HEK293 (cell line): ENCODE measurements at regions not wholly inside any gene's neighbourhood (a gene's known extent, or its start where the extent isn't known, plus 50 kb on each side); places are given as distances from the start of the nearest gene placed in this dataset.

Experiments used
- CTCF ChIA-PET: fragments of 350-600 bp; formaldehyde crosslinking; extraction: SDS; loops from one replicate; lab custom pipeline; 2021; ENCODE audit warnings: antibody characterized with exemption; lab: Yijun Ruan, JAX
- POLR2A ChIA-PET: fragments of 300-600 bp; formaldehyde crosslinking; extraction: SDS; loops from one replicate; lab custom pipeline; 2020; ENCODE audit warnings: antibody characterized with exemption, inconsistent platforms; lab: Yijun Ruan, JAX
- H3K27ac ChIP-seq: fragments of 200-500 bp; sonication (Bioruptor generic); 2 replicates; pipeline ENCODE4 v1.5.1; 2014; ENCODE audit warnings: low read depth, low read length, control low read depth, inconsistent platforms; ENCODE audit errors: extremely low read depth
- H3K36me3 ChIP-seq, 2 experiments: fragments of 200-500 bp in 1 of 2; sonication (Bioruptor generic) in 1 of 2; 1 replicate in 1 of 2; 2 replicates in 1 of 2; pipeline ENCODE4 v1.5.1; 2014 to 2017; ENCODE audit warnings: inconsistent platforms in 2 of 2, low read length in 2 of 2; ENCODE audit not compliant: control insufficient read depth in 2 of 2, insufficient read depth in 1 of 2
- H3K4me1 ChIP-seq: fragments of 200-500 bp; sonication (Bioruptor generic); 2 replicates; pipeline ENCODE4 v1.5.1; 2014; ENCODE audit warnings: mild to moderate bottlenecking, low read length, inconsistent platforms; ENCODE audit not compliant: control insufficient read depth, insufficient read depth
- H3K4me3 ChIP-seq: 2 replicates; pipeline ENCODE4 v1.5.1; 2011; ENCODE audit warnings: low read depth, mild to moderate bottlenecking, control low read depth, low read length, moderate library complexity
- H3K9me3 ChIP-seq: fragments of 200-500 bp; sonication (Bioruptor generic); 2 replicates; pipeline ENCODE4 v1.5.1; 2014; ENCODE audit warnings: low read depth, low read length, inconsistent platforms; ENCODE audit not compliant: control insufficient read depth, insufficient read depth
- BCL6B ChIP-seq: fragments of 450-650 bp; formaldehyde crosslinking; IDR thresholded peaks from 2 replicates; pipeline ENCODE4 v1.5.1; 2017; ENCODE audit warnings: missing biosample characterization, missing genetic modification characterization
- REST ChIP-seq: fragments of 450-650 bp; formaldehyde crosslinking; IDR thresholded peaks from 2 replicates; pipeline ENCODE4 v1.5.1; 2016; ENCODE audit warnings: missing biosample characterization, missing genetic modification characterization
- SCRT2 ChIP-seq: fragments of 450-650 bp; formaldehyde crosslinking; IDR thresholded peaks from 2 replicates; pipeline ENCODE4 v1.5.1; 2016; ENCODE audit warnings: missing biosample characterization, missing genetic modification characterization
- ZBTB1 ChIP-seq: fragments of 450-650 bp; formaldehyde crosslinking; IDR thresholded peaks from 2 replicates; pipeline ENCODE4 v1.5.1; 2016; ENCODE audit warnings: missing biosample characterization, missing genetic modification characterization
- ZBTB44 ChIP-seq: fragments of 450-650 bp; IDR thresholded peaks from 2 replicates; pipeline ENCODE4 v1.5.1; 2018; ENCODE audit warnings: missing biosample characterization, mild to moderate bottlenecking, missing genetic modification characterization
- ZBTB49 ChIP-seq: fragments of 450-650 bp; formaldehyde crosslinking; IDR thresholded peaks from 2 replicates; pipeline ENCODE4 v1.5.1; 2016; ENCODE audit warnings: missing biosample characterization, missing genetic modification characterization, low read depth
- ZNF133 ChIP-seq: fragments of 450-650 bp; formaldehyde crosslinking; IDR thresholded peaks from 2 replicates; pipeline ENCODE4 v1.5.1; 2016; ENCODE audit warnings: missing biosample characterization, missing genetic modification characterization
- ZNF211 ChIP-seq: fragments of 450-650 bp; formaldehyde crosslinking; IDR thresholded peaks from 2 replicates; pipeline ENCODE4 v1.5.1; 2016; ENCODE audit warnings: low read depth, missing biosample characterization, missing genetic modification characterization
- ZNF23 ChIP-seq: fragments of 450-650 bp; formaldehyde crosslinking; IDR thresholded peaks from 2 replicates; pipeline ENCODE4 v1.5.1; 2016; ENCODE audit warnings: missing biosample characterization, missing genetic modification characterization, borderline replicate concordance
- ZNF274 ChIP-seq, 2 experiments: fragments of 200-500 bp in 1 of 2; fragments of 450-650 bp in 1 of 2; sonication (Bioruptor generic) in 1 of 2; formaldehyde crosslinking in 1 of 2; IDR thresholded peaks; 2 replicates each; pipeline versions ENCODE4 v1.5.1 to v1.6.1; 2014 to 2016; ENCODE audit warnings: borderline replicate concordance in 1 of 2, inconsistent platforms in 1 of 2, low read length in 1 of 2, missing biosample characterization in 1 of 2, missing genetic modification characterization in 1 of 2
- ZNF341 ChIP-seq: fragments of 450-650 bp; formaldehyde crosslinking; IDR thresholded peaks from 2 replicates; pipeline ENCODE4; 2016; ENCODE audit warnings: low read depth, missing biosample characterization, missing genetic modification characterization
- ZNF350 ChIP-seq: fragments of 450-650 bp; formaldehyde crosslinking; IDR thresholded peaks from 2 replicates; pipeline ENCODE4 v1.5.0; 2017; ENCODE audit warnings: missing biosample characterization, mild to moderate bottlenecking, missing genetic modification characterization
- ZNF423 ChIP-seq: fragments of 450-650 bp; formaldehyde crosslinking; IDR thresholded peaks from 2 replicates; pipeline ENCODE4 v1.5.1; 2016; ENCODE audit warnings: missing biosample characterization, missing genetic modification characterization
- ZNF433 ChIP-seq: fragments of 450-650 bp; formaldehyde crosslinking; IDR thresholded peaks from 2 replicates; pipeline ENCODE4 v1.5.1; 2016; ENCODE audit warnings: missing biosample characterization, missing genetic modification characterization, low read depth
- ZNF560 ChIP-seq: fragments of 450-650 bp; formaldehyde crosslinking; IDR thresholded peaks from 2 replicates; pipeline ENCODE4 v1.5.1; 2017; ENCODE audit warnings: missing biosample characterization, missing genetic modification characterization, borderline replicate concordance
- ZNF561 ChIP-seq: fragments of 450-650 bp; IDR thresholded peaks from 2 replicates; pipeline ENCODE4 v1.5.1; 2018; ENCODE audit warnings: missing biosample characterization, missing genetic modification characterization, borderline replicate concordance
- ZNF670 ChIP-seq: fragments of 450-650 bp; formaldehyde crosslinking; IDR thresholded peaks from 2 replicates; pipeline ENCODE4 v1.5.1; 2016; ENCODE audit warnings: missing biosample characterization, missing genetic modification characterization, low read depth
- TF ChIP-seq, protein P1 (sequence below): fragments of 450-650 bp; formaldehyde crosslinking; IDR thresholded peaks from 2 replicates; pipeline ENCODE4 v1.5.1; 2016; ENCODE audit warnings: missing biosample characterization, missing genetic modification characterization
- TF ChIP-seq, protein P2 (sequence below): fragments of 450-650 bp; formaldehyde crosslinking; IDR thresholded peaks from 2 replicates; pipeline ENCODE4 v1.5.1; 2017; ENCODE audit warnings: missing biosample characterization, missing genetic modification characterization

- H3K4me1 ChIP-seq, result no peaks in the 10 kb centered on the region
- no peak overlapping the region for H3K27ac ChIP-seq
- POLR2A ChIA-PET, result no interaction called here
- H3K36me3 ChIP-seq, result no peaks in the 10 kb centered on the region
- CTCF ChIA-PET, result no interaction called here
- TF ChIP-seq ZNF433 (tag by site-specific recombination) (no peak), ZNF274 (IDR thresholded peaks at IDR 0.05; ENCODE audit: low read length) (no peak), ZNF274 (tag by site-specific recombination; IDR thresholded peaks at IDR 0.05; ENCODE audit: borderline replicate concordance) (no peak), BCL6B (no peak), ZNF133 (no peak), REST (tag by site-specific recombination) (no peak), ZNF341 (tag by site-specific recombination) (no peak), ZBTB1 (tag by site-specific recombination) (no peak), ZNF670 (tag by site-specific recombination) (no peak)
- TF ChIP-seq, protein P1, sequence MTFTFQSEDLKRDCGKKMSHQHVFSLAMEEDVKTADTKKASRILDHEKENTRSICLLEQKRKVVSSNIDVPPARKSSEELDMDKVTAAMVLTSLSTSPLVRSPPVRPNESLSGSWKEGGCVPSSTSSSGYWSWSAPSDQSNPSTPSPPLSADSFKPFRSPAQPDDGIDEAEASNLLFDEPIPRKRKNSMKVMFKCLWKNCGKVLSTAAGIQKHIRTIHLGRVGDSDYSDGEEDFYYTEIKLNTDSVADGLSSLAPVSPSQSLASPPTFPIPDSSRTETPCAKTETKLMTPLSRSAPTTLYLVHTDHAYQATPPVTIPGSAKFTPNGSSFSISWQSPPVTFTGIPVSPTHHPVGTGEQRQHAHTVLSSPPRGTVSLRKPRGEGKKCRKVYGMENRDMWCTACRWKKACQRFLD, result no peak
- no peak overlapping the region for H3K4me3 ChIP-seq
- no peaks in the 10 kb centered on the region for H3K9me3 ChIP-seq
Measured at GRCh38 chr18:60560071-60560470, 187.5 kb upstream of the MC4R start.

DNA sequence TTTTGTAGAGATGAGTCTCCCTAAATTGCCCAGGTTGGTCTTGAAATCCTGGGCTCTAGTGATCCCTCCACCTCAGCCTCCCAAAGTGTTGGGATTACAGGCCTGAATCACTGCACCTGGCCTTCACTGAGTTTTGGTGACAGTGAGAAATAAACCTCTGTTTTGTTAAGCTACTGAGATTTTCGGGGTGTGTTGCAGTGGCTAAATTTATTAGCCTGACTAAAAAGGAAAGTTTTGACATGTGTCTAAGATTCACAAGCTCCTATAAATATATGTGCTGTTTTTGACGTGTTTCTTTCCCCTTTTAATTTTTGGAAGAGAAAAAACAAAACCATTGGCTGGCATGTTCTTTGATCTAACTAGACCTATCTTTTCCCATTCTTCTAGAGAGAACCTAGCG, 190.5 kb upstream of the MC4R start:
- TF ChIP-seq ZNF423 (tag by site-specific recombination) (no peak), ZNF560 (tag by site-specific recombination) (no peak)
- TF ChIP-seq, protein P2, sequence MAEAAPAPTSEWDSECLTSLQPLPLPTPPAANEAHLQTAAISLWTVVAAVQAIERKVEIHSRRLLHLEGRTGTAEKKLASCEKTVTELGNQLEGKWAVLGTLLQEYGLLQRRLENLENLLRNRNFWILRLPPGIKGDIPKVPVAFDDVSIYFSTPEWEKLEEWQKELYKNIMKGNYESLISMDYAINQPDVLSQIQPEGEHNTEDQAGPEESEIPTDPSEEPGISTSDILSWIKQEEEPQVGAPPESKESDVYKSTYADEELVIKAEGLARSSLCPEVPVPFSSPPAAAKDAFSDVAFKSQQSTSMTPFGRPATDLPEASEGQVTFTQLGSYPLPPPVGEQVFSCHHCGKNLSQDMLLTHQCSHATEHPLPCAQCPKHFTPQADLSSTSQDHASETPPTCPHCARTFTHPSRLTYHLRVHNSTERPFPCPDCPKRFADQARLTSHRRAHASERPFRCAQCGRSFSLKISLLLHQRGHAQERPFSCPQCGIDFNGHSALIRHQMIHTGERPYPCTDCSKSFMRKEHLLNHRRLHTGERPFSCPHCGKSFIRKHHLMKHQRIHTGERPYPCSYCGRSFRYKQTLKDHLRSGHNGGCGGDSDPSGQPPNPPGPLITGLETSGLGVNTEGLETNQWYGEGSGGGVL, result no peak
- ChIA-PET CTCF (no interaction called here), POLR2A (no interaction called here)

GRCh38 chr18:60568220-60568619, 195.6 kb upstream of the MC4R start:
- POLR2A ChIA-PET, result no interaction called here
- H3K27ac ChIP-seq, result no peak overlapping the region
- no peaks in the 10 kb centered on the region for H3K4me1 ChIP-seq
- H3K36me3 ChIP-seq, result no peaks in the 10 kb centered on the region
- CTCF ChIA-PET, result no interaction called here
- H3K4me3 ChIP-seq, result no peak overlapping the region
- no peaks in the 10 kb centered on the region for H3K9me3 ChIP-seq
- TF ChIP-seq SCRT2 (tag by site-specific recombination) (no peak), ZBTB49 (tag by site-specific recombination) (no peak), ZNF350 (tag by site-specific recombination) (no peak), ZBTB44 (no peak), ZNF211 (tag by site-specific recombination) (no peak), ZNF561 (tag by site-specific recombination) (no peak), ZNF23 (tag by site-specific recombination) (no peak)

More for the DNA sequence above, 190.5 kb upstream of the MC4R start:
- Histone ChIP-seq H3K27ac (no peak overlapping the region), H3K9me3 (no peaks in the 10 kb centered on the region), H3K4me3 (no peak overlapping the region), H3K4me1 (no peaks in the 10 kb centered on the region), H3K36me3 (no peaks in the 10 kb centered on the region)
